ENCODE measurements at regions not wholly inside any gene's neighbourhood (a gene's known extent, or its start where the extent isn't known, plus 50 kb on each side); places are given as distances from the start of the nearest gene placed in this dataset.

DNA sequence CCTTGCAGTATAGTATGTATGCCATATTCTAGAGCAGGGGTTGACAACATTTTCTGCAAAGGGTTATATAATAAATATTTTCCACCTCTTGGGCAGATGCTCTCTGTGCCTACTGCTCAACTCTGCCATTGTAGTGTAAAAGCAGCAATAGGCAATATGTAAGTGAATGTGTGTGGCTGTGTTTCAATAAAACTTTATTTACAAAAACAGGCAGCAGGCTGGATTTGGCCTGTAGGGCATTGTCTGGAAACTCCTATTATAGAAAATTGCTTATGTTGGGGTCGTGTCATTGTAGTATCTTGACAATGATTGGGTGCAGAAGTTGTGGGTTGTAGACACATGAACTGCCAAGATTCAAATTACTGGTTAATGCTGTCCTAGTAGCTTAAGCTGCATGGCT, 153.6 kb upstream of the CNTN3 start:
- Histone ChIP-seq H3K27ac (ENCODE audit: low read depth in 1 of 2, low read length in 1 of 2) (no peak overlapping the region), H3K4me3 (no peak overlapping the region), H3K9me3 (ENCODE audit: control insufficient read depth in 4 of 4, insufficient read depth in 3 of 4, low read length in 3 of 4) (no peaks in the 10 kb centered on the region), H3K36me3 (ENCODE audit: control insufficient read depth in 4 of 4, insufficient read depth in 4 of 4, low read length in 4 of 4) (no peaks in the 10 kb centered on the region), H3K4me1 (ENCODE audit: control insufficient read depth in 5 of 5, insufficient read depth in 5 of 5, low read length in 5 of 5) (no peaks in the 10 kb centered on the region), H3K27me3 (ENCODE audit: control insufficient read depth in 3 of 3, insufficient read depth in 3 of 3, low read length in 2 of 3) (peaks cover 0 to 2% (median 0%) of the 10 kb centered on the region in 3 donors), H3K9ac (ENCODE audit: insufficient read depth in 1 of 2, low read length in 2 of 2) (no peak overlapping the region)
- TF ChIP-seq, protein P1, sequence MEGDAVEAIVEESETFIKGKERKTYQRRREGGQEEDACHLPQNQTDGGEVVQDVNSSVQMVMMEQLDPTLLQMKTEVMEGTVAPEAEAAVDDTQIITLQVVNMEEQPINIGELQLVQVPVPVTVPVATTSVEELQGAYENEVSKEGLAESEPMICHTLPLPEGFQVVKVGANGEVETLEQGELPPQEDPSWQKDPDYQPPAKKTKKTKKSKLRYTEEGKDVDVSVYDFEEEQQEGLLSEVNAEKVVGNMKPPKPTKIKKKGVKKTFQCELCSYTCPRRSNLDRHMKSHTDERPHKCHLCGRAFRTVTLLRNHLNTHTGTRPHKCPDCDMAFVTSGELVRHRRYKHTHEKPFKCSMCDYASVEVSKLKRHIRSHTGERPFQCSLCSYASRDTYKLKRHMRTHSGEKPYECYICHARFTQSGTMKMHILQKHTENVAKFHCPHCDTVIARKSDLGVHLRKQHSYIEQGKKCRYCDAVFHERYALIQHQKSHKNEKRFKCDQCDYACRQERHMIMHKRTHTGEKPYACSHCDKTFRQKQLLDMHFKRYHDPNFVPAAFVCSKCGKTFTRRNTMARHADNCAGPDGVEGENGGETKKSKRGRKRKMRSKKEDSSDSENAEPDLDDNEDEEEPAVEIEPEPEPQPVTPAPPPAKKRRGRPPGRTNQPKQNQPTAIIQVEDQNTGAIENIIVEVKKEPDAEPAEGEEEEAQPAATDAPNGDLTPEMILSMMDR (IDR thresholded peaks at IDR 0.05; ENCODE audit: control extremely low read depth, extremely low read depth): no peak
- ATAC-seq (ENCODE audit: insufficient read depth, low FRiP score): no peak
- 57% methylated on average over 1 of the region's 1 CpG for WGBS, 2 donors
- DNase-seq: no peak

DNA sequence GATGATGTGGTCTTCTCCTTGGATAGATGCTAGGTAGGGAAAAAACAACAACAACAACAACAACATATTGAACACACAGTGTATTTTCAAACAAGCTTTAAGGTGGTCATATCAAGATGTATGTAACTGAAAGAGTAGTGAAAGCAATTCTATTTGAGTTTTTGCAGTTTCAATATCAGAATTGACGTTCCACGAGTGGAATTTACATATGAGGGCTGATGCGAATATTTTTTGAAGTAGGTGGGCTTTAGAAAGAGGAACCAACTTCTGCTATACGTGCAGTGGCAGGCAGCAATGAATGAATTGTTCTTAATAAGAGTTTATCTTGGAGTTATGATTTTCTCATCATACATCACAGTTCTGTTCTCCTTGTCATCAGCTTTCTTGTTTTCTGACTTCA, 151.9 kb upstream of the CNTN3 start:
- 73 to 75% methylated on average over 4 of the region's 4 CpGs for WGBS, 2 donors

DNA sequence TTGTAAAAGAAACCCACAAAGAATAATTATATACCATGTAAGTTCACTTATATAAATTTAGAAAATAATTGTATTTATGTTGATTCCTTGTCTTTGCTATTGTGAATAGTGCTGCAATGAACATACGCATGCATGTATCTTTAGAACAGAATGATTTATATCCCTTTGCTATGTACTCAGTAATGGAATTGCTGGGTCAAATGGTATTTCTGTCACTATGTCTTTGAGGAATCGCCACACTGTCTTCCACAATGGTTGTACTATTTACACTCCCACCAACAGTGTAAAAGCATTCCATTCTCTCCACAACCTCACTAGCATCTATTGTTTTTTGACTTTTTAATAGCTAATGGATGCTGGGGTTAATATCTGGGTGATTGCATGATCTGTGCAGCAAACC, 149.4 kb upstream of the CNTN3 start:
- TF ChIP-seq, protein P1 (IDR thresholded peaks at IDR 0.05; ENCODE audit: control extremely low read depth, extremely low read depth): no peak
- WGBS, 2 donors: 87 to 90% methylated on average over 2 of the region's 2 CpGs
- ATAC-seq (ENCODE audit: insufficient read depth, low FRiP score): no peak

More for the DNA sequence above, 151.9 kb upstream of the CNTN3 start:
- H3K9me3 ChIP-seq (ENCODE audit: control insufficient read depth in 4 of 4, insufficient read depth in 3 of 4, low read length in 3 of 4): no peaks in the 10 kb centered on the region
- DNase-seq (no peak), ATAC-seq (ENCODE audit: insufficient read depth, low FRiP score) (no peak)
- no peaks in the 10 kb centered on the region for H3K4me1 ChIP-seq (ENCODE audit: control insufficient read depth in 5 of 5, insufficient read depth in 5 of 5, low read length in 5 of 5)
- TF ChIP-seq, protein P1 (IDR thresholded peaks at IDR 0.05; ENCODE audit: control extremely low read depth, extremely low read depth): no peak
- H3K27ac ChIP-seq (ENCODE audit: low read depth in 1 of 2, low read length in 1 of 2): no peak overlapping the region
- no peaks in the 10 kb centered on the region for H3K36me3 ChIP-seq (ENCODE audit: control insufficient read depth in 4 of 4, insufficient read depth in 4 of 4, low read length in 4 of 4)
- H3K4me3 ChIP-seq: no peak overlapping the region
- no peak overlapping the region for H3K9ac ChIP-seq (ENCODE audit: insufficient read depth in 1 of 2, low read length in 2 of 2)
- H3K27me3 ChIP-seq (ENCODE audit: control insufficient read depth in 3 of 3, insufficient read depth in 3 of 3, low read length in 2 of 3): peaks cover 0 to 2% (median 0%) of the 10 kb centered on the region in 3 donors

DNA sequence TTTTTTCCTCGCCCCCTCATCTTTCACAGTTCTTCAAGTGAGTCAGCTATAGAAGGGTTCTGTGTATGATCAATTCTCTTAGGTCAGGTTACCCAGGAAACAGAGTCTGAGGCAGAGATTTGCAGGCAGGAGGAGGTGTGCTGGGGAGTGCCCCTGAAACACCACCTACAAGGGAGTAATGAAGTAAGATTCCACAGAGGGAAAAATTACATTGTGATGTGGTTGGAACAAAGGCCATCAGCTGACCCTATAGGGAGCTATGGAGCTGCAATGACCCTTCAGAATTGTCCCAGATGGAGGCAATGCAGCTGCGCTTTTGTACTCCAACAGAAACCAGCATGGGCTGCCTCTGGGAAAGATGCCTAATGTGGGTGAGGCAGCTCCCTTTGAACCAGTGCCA, 142.2 kb upstream of the CNTN3 start:
- ATAC-seq (ENCODE audit: insufficient read depth, low FRiP score): no peak

More for the DNA sequence above, 149.4 kb upstream of the CNTN3 start:
- no peak overlapping the region for H3K9ac ChIP-seq (ENCODE audit: insufficient read depth in 1 of 2, low read length in 2 of 2)
- H3K4me1 ChIP-seq (ENCODE audit: control insufficient read depth in 5 of 5, insufficient read depth in 5 of 5, low read length in 5 of 5): no peaks in the 10 kb centered on the region
- peaks cover 0 to 2% (median 0%) of the 10 kb centered on the region in 3 donors for H3K27me3 ChIP-seq (ENCODE audit: control insufficient read depth in 3 of 3, insufficient read depth in 3 of 3, low read length in 2 of 3)
- no peak overlapping the region for H3K4me3 ChIP-seq
- DNase-seq: no peak
- no peak overlapping the region for H3K27ac ChIP-seq (ENCODE audit: low read depth in 1 of 2, low read length in 1 of 2)
- H3K9me3 ChIP-seq (ENCODE audit: control insufficient read depth in 4 of 4, insufficient read depth in 3 of 4, low read length in 3 of 4): no peaks in the 10 kb centered on the region
- H3K36me3 ChIP-seq (ENCODE audit: control insufficient read depth in 4 of 4, insufficient read depth in 4 of 4, low read length in 4 of 4): no peaks in the 10 kb centered on the region

More for the DNA sequence above, 142.2 kb upstream of the CNTN3 start:
- TF ChIP-seq, protein P1 (IDR thresholded peaks at IDR 0.05; ENCODE audit: control extremely low read depth, extremely low read depth): no peak
- H3K9ac ChIP-seq (ENCODE audit: insufficient read depth in 1 of 2, low read length in 2 of 2): no peak overlapping the region
- H3K36me3 ChIP-seq (ENCODE audit: control insufficient read depth in 4 of 4, insufficient read depth in 4 of 4, low read length in 4 of 4): no peaks in the 10 kb centered on the region
- H3K4me3 ChIP-seq: no peak overlapping the region
- no peaks in the 10 kb centered on the region for H3K9me3 ChIP-seq (ENCODE audit: control insufficient read depth in 4 of 4, insufficient read depth in 3 of 4, low read length in 3 of 4)
- no peaks in the 10 kb centered on the region for H3K27me3 ChIP-seq (ENCODE audit: control insufficient read depth in 3 of 3, insufficient read depth in 3 of 3, low read length in 2 of 3)
- DNase-seq: no peak
- 83% methylated on average over 2 of the region's 2 CpGs for WGBS, 2 donors
- no peaks in the 10 kb centered on the region for H3K4me1 ChIP-seq (ENCODE audit: control insufficient read depth in 5 of 5, insufficient read depth in 5 of 5, low read length in 5 of 5)
- H3K27ac ChIP-seq (ENCODE audit: low read depth in 1 of 2, low read length in 1 of 2): no peak overlapping the region
